Inferior parietal cortex (tissue), 1 donor: ENCODE measurements at regions not wholly inside any gene's neighbourhood (a gene's known extent, or its start where the extent isn't known, plus 50 kb on each side); places are given as distances from the start of the nearest gene placed in this dataset.
A peak's percentile ranks its signal among the peaks of the same experiment; 100 is the strongest.
"Not testable (repeated sequence)": the region's sequence is repeated elsewhere in the genome, so short reads cannot be mapped to it uniquely, and the experiment has no call there.

Experiments
- DNase-seq: peaks from one replicate; pipeline ENCODE4 v3.0.0-alpha.2; 2016; ENCODE audit errors: extremely low spot score

GRCh38 chr6:150739711-150740349 is 125.7 kb upstream of the MTHFD1L start:
- DNase-seq = no peak

- peak; percentile 38 for DNase-seq
Measured at GRCh38 chr6:150740453-150740852, 125.0 kb upstream of the MTHFD1L start.

- DNase-seq = no peak
Measured at GRCh38 chr6:150741633-150742200, 123.8 kb upstream of the MTHFD1L start.

GRCh38 chr6:150744522-150745260 is 120.8 kb upstream of the MTHFD1L start:
- no peak for DNase-seq

GRCh38 chr6:150745896-150746295 is 119.6 kb upstream of the MTHFD1L start:
- no peak for DNase-seq

- DNase-seq = no peak
Measured at GRCh38 chr6:150747155-150747554, 118.3 kb upstream of the MTHFD1L start.

GRCh38 chr6:150749091-150749670 is 116.3 kb upstream of the MTHFD1L start:
- DNase-seq = no peak

- DNase-seq = no peak
Measured at GRCh38 chr6:150751296-150751695, 114.2 kb upstream of the MTHFD1L start.

GRCh38 chr6:150752409-150752808 is 113.1 kb upstream of the MTHFD1L start:
- DNase-seq = no peak

- no peak for DNase-seq
Measured at GRCh38 chr6:150753371-150754064, 112.0 kb upstream of the MTHFD1L start.

- no peak for DNase-seq
Measured at GRCh38 chr6:150755042-150755441, 110.5 kb upstream of the MTHFD1L start.

GRCh38 chr6:150755524-150755923 is 110.0 kb upstream of the MTHFD1L start:
- no peak for DNase-seq

GRCh38 chr6:150756173-150756572 is 109.3 kb upstream of the MTHFD1L start:
- no peak for DNase-seq

GRCh38 chr6:150757807-150758206 is 107.7 kb upstream of the MTHFD1L start:
- DNase-seq = not testable (repeated sequence)

GRCh38 chr6:150759483-150759882 is 106.0 kb upstream of the MTHFD1L start:
- no peak for DNase-seq

- no peak for DNase-seq
Measured at GRCh38 chr6:150761771-150762170, 103.7 kb upstream of the MTHFD1L start.

GRCh38 chr6:150764334-150765066 is 101.0 kb upstream of the MTHFD1L start:
- no peak for DNase-seq

GRCh38 chr6:150765067-150765764 is 100.3 kb upstream of the MTHFD1L start:
- no peak for DNase-seq

GRCh38 chr6:150766201-150766997 is 99.1 kb upstream of the MTHFD1L start:
- no peak for DNase-seq

- no peak for DNase-seq
Measured at GRCh38 chr6:150767161-150767560, 98.3 kb upstream of the MTHFD1L start.
